GM19397 (cell line): ENCODE measurements at regions not wholly inside any gene's neighbourhood (a gene's known extent, or its start where the extent isn't known, plus 50 kb on each side); places are given as distances from the start of the nearest gene placed in this dataset.

Experiments used
- ATAC-seq: cut with Tn5 transposase; IDR thresholded peaks from one replicate; pipeline ENCODE4 v1.9.1; 2021; ENCODE audit warnings: mild to moderate bottlenecking, moderate library complexity; ENCODE audit not compliant: unreplicated experiment

GRCh38 chr4:163858515-163858914 lies 364.0 kb downstream of the TMA16 start:
- no peak for ATAC-seq

- no peak for ATAC-seq
Measured at GRCh38 chr4:163863082-163863481, 368.6 kb downstream of the TMA16 start.

- no peak for ATAC-seq
Measured at GRCh38 chr4:163865010-163865409, 370.5 kb downstream of the TMA16 start.

GRCh38 chr4:163866728-163867315 lies 372.3 kb downstream of the TMA16 start:
- ATAC-seq: no peak

GRCh38 chr4:163868445-163868844 lies 374.0 kb downstream of the TMA16 start:
- ATAC-seq: no peak

GRCh38 chr4:163871078-163871477 lies 376.6 kb downstream of the TMA16 start:
- no peak for ATAC-seq

GRCh38 chr4:163875327-163875726 lies 380.8 kb downstream of the TMA16 start:
- no peak for ATAC-seq

- ATAC-seq: no peak
Measured at GRCh38 chr4:163878336-163879121, 384.0 kb downstream of the TMA16 start.

GRCh38 chr4:163892417-163892816 lies 397.9 kb downstream of the TMA16 start:
- no peak for ATAC-seq

GRCh38 chr4:163895378-163896005 lies 401.0 kb downstream of the TMA16 start:
- ATAC-seq: no peak

- ATAC-seq: no peak
Measured at GRCh38 chr4:163901319-163901718, 406.8 kb downstream of the TMA16 start.

GRCh38 chr4:163902417-163902816 lies 407.9 kb downstream of the TMA16 start:
- no peak for ATAC-seq

- no peak for ATAC-seq
Measured at GRCh38 chr4:163911891-163912290, 417.4 kb downstream of the TMA16 start.

- ATAC-seq: no peak
Measured at GRCh38 chr4:163913571-163913970, 419.1 kb downstream of the TMA16 start.

- no peak for ATAC-seq
Measured at GRCh38 chr4:163915896-163916295, 421.4 kb downstream of the TMA16 start.

- no peak for ATAC-seq
Measured at GRCh38 chr4:163920426-163920825, 425.9 kb downstream of the TMA16 start.

GRCh38 chr4:163922302-163922701 lies 427.8 kb downstream of the TMA16 start:
- ATAC-seq: no peak

- ATAC-seq: no peak
Measured at GRCh38 chr4:163923092-163923491, 428.6 kb downstream of the TMA16 start.

- ATAC-seq: no peak
Measured at GRCh38 chr4:163930086-163930485, 435.6 kb downstream of the TMA16 start.

- no peak for ATAC-seq
Measured at GRCh38 chr4:163932504-163932903, 438.0 kb downstream of the TMA16 start.

GRCh38 chr4:163939597-163939996 lies 445.1 kb downstream of the TMA16 start:
- no peak for ATAC-seq

- no peak for ATAC-seq
Measured at GRCh38 chr4:163941221-163941905, 446.9 kb downstream of the TMA16 start.
